Retinal pigment epithelial cell (primary cell): ENCODE measurements at regions not wholly inside any gene's neighbourhood (a gene's known extent, or its start where the extent isn't known, plus 50 kb on each side); places are given as distances from the start of the nearest gene placed in this dataset.
"Not testable (repeated sequence)": the region's sequence is repeated elsewhere in the genome, so short reads cannot be mapped to it uniquely, and the experiment has no call there.

Source experiments
- DNase-seq: peaks from one replicate; pipeline ENCODE4 v3.0.0-alpha.2; 2010; ENCODE audit warnings: low read depth
- H3K4me3 ChIP-seq: 2 replicates; pipeline ENCODE4 v1.5.1; 2011; ENCODE audit warnings: mild to moderate bottlenecking, low read length, control low read depth, moderate library complexity
- TF ChIP-seq, protein P1 (sequence below): conservative IDR thresholded peaks from 2 replicates; pipeline ENCODE4 v1.5.1; 2011; ENCODE audit warnings: low read depth, low read length, control low read depth, inconsistent platforms

DNA sequence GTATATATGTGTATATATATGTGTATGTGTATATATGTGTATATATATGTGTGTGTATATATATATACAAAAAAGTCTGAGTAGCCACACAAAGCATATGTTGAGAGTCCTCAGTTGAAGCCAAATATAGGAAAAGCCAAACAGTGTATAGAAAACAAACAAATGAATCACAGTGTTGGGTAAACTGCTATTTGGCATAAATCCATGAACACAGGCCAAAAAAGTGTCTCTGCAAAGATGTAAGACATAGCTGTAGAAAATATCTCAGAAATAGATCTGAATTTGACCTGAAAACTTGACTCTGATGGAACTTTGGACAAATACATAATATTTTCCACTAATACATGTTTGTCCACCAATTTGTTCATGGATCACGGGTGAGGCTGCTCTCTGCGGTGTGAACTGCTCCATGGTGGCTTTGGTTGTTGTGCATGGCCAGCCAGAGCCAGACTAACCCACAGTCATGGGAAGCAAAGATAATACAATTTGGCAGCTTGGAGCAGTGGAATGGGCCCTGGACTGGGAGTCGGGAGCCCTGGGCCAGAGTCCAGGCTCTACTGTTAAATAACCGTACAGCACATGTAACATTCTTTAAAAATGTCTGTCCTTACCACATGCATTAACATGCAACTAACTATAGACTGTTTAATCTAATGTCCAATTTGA, 76.9 kb upstream of the EED start:
- DNase-seq = no peak
- H3K4me3 ChIP-seq = no peak overlapping the region
- TF ChIP-seq, protein P1, sequence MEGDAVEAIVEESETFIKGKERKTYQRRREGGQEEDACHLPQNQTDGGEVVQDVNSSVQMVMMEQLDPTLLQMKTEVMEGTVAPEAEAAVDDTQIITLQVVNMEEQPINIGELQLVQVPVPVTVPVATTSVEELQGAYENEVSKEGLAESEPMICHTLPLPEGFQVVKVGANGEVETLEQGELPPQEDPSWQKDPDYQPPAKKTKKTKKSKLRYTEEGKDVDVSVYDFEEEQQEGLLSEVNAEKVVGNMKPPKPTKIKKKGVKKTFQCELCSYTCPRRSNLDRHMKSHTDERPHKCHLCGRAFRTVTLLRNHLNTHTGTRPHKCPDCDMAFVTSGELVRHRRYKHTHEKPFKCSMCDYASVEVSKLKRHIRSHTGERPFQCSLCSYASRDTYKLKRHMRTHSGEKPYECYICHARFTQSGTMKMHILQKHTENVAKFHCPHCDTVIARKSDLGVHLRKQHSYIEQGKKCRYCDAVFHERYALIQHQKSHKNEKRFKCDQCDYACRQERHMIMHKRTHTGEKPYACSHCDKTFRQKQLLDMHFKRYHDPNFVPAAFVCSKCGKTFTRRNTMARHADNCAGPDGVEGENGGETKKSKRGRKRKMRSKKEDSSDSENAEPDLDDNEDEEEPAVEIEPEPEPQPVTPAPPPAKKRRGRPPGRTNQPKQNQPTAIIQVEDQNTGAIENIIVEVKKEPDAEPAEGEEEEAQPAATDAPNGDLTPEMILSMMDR = no peak

DNA sequence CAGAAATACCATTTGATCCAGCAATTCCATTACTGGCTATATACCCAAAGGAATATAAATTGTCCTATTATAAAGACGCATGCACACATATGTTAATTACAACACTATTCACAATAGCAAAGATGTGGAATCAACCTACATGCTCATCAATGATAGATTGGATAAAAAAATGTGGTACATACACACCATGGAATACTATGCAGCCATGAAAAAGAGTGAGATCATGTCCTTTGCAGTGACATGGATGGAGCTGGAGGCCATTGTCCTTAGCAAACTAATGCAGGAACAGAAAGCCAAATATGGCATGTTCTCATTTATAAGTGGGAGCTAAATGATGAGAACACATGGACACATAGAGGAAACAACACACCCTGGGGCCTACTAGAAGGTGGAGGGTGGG, 78.3 kb upstream of the EED start:
- H3K4me3 ChIP-seq, DNase-seq: not testable (repeated sequence)

DNA sequence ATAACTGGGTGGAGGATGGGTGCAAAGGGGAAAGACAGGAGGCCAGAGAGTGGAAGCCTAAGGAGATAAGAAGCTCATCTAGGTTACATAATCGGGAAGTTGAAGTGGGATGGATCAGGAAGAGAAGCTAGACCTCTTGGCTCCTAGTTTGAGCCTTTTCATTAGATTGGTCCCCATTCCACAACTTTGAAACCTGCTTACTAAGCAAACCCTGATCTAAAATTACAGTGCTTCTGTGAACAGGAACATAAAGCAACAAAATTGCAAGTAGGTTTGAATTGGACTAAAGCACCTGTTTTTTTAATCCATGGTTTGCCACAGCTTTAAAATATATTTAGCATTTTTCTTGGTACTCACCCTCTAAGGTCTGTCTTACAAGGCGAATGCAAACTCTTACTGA, 80.4 kb upstream of the EED start:
- H3K4me3 ChIP-seq = no peak overlapping the region
- TF ChIP-seq, protein P1 = no peak
- DNase-seq = no peak

DNA sequence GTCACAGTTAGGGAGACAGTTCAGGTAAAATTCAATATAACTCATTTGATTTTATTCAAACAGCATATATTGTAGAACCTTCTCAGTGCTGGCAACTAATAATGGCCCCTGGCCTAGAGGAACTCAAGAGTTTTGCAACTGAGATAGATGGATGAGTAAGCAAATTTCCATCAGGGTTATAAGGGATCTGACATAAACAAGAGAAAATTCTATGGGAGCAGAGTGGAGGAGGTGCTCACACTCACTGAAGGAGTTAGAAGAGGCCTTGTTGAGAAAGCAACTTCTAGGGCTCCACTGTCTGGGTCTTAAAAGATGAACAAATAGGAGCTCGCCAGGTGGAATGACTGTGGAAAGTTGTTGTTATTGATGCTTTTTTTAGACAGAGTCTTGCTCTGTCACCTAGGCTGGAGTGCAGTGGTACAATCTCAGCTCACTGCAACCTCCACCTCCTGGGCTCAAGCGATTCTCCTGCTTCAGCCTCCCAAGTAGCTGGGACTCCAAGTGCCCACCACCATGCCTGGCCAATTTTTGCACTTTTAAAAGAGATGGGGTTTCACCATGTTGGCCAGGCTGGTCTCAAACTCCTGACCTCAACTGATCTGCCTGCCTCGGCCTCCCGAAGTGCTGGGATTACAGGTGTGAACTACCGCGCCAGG, 81.2 kb upstream of the EED start:
- not testable (repeated sequence) for DNase-seq

DNA sequence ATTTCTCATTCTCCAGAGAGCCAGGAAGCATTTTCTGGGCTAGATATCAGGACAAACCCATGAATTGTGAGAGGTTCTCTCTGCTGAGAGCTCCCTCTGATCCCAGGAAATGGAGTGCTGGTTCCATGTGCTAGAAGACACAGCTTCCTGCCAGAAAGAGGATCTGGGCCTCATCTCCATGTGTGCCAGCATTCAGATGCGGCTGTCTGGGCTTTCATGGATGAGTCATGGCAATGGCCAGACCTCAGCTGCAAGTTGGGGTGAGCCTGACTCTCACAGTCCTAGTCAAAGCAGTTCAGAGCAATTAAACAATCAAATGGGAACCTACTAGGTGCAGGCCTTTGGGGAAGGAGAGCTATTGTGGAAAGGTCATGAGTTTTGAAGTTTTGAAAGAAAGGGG, 82.3 kb upstream of the EED start:
- DNase-seq = no peak
- TF ChIP-seq, protein P1 = no peak
- no peak overlapping the region for H3K4me3 ChIP-seq

More for the DNA sequence above, 81.2 kb upstream of the EED start:
- H3K4me3 ChIP-seq = not testable (repeated sequence)

DNA sequence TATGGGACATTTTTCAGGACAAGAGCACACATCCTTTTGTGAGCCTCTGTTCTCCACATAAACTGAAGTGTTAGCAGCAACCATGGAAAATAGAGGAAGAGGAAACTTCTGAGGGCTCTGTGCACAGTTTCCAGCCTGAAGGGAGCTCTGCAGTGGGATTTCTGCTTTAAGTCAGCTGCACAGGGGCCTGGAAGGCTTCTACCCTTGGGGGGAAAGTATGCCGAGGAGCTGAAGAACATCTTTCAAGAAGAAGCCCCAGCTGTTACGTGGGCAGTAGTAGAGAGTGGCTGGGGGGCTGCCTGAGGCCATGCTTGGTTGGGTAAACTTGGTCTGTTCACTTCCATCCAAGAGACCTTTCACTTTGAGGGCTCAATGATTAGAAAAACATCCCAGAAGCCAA, 82.7 kb upstream of the EED start:
- H3K4me3 ChIP-seq = no peak overlapping the region
- DNase-seq = no peak
- TF ChIP-seq, protein P1 = no peak

DNA sequence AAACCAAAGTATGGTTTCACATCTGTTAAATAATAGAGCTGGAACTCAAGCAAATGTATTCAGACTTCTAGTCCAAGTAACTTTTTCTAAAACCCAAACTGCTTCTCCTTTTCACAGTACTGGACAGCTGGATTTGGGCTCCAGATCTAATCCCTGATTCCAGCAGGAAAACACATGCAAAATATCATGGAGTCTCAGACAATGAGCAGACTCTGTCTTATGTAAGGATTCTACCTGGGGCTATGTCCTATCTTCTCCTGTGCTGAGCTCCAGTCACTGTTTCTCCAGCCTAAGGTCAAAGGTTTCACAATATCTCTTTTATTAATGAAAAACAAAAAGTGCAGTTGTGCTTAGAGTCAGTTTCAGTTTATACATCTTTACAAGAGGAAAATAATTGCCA, 83.2 kb upstream of the EED start:
- TF ChIP-seq, protein P1 = no peak
- H3K4me3 ChIP-seq = no peak overlapping the region
- no peak for DNase-seq

DNA sequence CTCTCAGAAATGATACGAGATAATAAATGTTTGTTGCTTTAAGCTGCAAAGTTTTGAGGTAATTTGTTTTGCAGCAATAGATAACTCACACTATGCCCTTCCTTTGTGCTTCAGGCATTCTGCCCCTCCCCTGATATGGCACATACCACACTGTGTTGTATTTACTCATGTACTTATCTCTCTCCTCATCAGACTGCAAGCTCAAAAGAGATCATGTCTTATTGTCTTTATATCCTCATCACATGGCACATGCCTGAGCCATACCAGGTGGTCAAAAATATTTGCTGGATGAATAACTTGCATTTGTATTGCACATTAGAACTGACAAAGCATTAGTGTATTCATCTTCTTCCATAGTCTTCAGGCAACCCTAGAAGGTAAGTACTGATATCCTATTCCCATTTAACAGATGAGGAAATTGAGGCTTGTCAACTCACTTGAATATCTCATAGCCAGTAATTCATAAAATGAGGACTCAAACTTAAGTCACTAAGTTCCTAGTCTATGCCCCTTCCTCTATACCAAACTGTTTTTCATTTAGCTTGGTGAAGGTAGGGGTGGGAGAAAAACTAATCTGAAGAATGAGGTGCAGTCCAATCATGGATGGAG, 83.9 kb upstream of the EED start:
- no peak overlapping the region for H3K4me3 ChIP-seq
- DNase-seq = no peak
- TF ChIP-seq, protein P1 = no peak
